GM12872 (cell line): ENCODE measurements at regions not wholly inside any gene's neighbourhood (a gene's known extent, or its start where the extent isn't known, plus 50 kb on each side); places are given as distances from the start of the nearest gene placed in this dataset.

ENCODE experiments used
- CTCF ChIP-seq: IDR thresholded peaks from 3 replicates; pipeline ENCODE4 v1.5.1; 2011; ENCODE audit warnings: low read depth, mild to moderate bottlenecking, low read length, moderate library complexity; ENCODE audit not compliant: insufficient read depth

DNA sequence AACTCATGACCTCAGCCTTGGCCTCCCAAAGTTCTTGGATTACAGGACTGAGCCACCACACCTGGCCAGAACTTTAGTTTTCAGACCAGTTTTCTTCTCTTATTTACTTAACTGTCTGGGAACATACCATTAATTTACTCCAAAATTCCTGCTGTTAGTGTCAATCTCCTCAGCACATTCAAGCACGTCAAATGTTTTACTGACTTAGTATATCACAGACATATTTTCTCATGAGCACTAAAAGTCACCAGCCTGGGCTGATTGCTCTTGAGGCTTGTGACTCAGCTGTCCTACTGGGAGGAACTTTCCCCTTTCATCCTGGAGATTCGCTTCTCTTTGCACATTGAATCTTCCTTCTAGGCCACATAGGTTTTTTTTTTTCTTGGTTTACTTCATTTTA, 109.6 kb downstream of the PCDH18 start:
- TF ChIP-seq CTCF = no peak

- TF ChIP-seq CTCF = no peak
Measured at GRCh38 chr4:137421796-137422195, 110.5 kb downstream of the PCDH18 start.

DNA sequence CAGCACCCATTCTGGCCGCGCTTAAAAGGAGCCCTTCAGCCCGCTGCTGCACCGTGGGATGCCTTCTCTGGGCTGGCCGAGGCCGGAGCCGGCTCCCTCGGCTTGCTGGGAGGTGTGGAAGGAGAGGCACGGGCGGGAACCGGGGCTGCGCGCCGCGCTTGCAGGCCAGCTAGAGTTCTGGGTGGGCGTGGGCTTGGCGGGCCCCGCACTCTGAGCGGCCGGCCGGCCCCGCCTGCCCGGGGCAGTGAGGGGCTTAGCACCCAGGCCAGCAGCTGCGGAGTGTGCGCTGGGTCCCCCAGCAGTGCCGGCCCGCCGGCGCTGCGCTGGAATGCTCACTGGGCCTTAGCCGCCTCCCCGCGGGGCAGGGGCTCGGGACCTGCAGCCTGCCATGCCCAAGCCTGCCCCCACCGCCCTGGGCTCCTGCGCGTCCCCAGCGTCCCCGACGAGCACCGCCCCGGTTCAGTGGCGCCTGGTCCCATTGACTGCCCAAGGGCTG, 111.3 kb downstream of the PCDH18 start:
- TF ChIP-seq CTCF = no peak

DNA sequence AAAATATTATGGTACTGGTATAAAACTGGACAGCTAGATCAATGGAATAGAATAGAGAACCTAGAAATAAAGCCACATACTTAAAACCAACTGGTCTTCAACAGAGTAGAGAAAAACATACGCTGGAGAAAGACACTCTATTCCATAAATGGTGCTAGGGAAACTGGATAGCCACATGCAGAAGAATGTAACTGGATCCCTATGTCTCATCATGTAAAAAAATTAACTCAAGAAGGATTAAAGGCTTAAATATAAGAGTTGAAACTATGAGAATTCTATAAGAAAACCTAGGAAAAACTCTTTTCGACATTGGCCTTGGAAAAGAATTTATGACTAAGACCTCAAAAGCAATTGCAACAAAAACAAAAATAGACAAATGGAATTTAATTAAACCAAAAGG, 114.6 kb downstream of the PCDH18 start:
- TF ChIP-seq CTCF = no peak

DNA sequence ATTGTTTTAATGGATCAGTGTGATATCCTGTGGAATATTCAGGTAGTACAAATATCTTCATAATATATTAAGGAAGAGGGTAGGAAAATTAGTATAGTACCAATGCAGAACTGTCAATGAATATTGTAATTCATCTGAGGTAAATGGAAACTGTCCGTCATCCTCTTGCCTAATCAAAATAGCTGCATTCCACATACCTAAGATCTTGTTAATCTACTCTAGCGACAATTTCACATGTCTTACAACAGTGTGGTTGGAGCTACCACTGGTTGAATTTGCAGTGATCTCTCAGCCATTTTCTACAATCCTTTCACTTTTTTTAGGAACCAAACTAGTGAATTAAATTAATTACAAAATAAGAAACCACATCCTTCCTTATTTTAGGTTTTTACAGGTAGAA, 117.5 kb downstream of the PCDH18 start:
- no peak for TF ChIP-seq CTCF

- no peak for TF ChIP-seq CTCF
Measured at GRCh38 chr4:137408527-137409177, 123.6 kb downstream of the PCDH18 start.

GRCh38 chr4:137394018-137394417, 138.3 kb downstream of the PCDH18 start:
- no peak for TF ChIP-seq CTCF
